ENCODE measurements at regions not wholly inside any gene's neighbourhood (a gene's known extent, or its start where the extent isn't known, plus 50 kb on each side); places are given as distances from the start of the nearest gene placed in this dataset.
A peak's percentile ranks its signal among the peaks of the same experiment; 100 is the strongest.

DNA sequence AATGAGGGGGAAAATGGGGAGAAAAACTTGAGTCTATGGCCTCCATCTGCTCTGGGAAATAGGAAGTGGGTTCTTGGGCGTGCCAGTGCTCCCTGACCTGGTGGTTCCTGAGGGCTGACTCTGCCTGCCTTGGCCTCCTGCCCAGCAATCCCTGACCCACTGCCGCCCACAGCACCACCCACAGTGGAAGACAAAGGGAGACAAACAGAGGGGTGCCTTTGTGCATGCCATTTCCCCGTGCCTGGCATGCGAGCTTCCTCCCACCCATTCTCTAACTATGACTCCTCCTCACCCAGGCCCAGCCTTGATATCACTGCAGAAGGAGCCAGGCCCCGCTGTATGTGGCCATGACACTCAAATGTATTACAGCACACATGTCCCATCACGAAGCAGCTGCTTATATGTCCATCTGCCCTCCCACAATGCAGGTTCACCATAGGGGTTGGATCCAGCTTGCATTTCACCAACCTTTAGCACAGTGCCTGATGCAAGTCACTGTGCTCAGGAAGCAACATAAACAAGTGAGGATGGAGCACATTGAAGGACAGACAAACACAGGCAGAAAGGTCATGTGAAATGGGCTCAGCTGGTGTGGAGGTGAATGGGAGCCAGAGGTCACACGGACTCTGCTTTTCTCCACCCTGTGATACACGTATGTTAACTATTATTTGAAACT is 84.4 kb downstream of the ADRB2 start:
- no peak overlapping the region for H3K4me3 ChIP-seq

GRCh38 chr5:148911386-148911785 is 85.0 kb downstream of the ADRB2 start:
- no peak overlapping the region for H3K27ac ChIP-seq
- TF ChIP-seq, protein P1, sequence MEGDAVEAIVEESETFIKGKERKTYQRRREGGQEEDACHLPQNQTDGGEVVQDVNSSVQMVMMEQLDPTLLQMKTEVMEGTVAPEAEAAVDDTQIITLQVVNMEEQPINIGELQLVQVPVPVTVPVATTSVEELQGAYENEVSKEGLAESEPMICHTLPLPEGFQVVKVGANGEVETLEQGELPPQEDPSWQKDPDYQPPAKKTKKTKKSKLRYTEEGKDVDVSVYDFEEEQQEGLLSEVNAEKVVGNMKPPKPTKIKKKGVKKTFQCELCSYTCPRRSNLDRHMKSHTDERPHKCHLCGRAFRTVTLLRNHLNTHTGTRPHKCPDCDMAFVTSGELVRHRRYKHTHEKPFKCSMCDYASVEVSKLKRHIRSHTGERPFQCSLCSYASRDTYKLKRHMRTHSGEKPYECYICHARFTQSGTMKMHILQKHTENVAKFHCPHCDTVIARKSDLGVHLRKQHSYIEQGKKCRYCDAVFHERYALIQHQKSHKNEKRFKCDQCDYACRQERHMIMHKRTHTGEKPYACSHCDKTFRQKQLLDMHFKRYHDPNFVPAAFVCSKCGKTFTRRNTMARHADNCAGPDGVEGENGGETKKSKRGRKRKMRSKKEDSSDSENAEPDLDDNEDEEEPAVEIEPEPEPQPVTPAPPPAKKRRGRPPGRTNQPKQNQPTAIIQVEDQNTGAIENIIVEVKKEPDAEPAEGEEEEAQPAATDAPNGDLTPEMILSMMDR (IDR thresholded peaks at IDR 0.05): no peak
- H3K4me3 ChIP-seq: no peak overlapping the region
- no peaks in the 10 kb centered on the region for H3K9me3 ChIP-seq
- peaks cover 0 to 15% of the 10 kb centered on the region in 2 donors for H3K4me1 ChIP-seq
- no peaks in the 10 kb centered on the region for H3K36me3 ChIP-seq
- no peaks in the 10 kb centered on the region for H3K27me3 ChIP-seq
- intact Hi-C loops (cut with DNase I): no loop called here
- no peak for DNase-seq (ENCODE audit: low spot score in 2 of 2)

More for the DNA sequence above, 84.4 kb downstream of the ADRB2 start:
- H3K36me3 ChIP-seq: no peaks in the 10 kb centered on the region
- H3K4me1 ChIP-seq: peaks cover 0 to 15% of the 10 kb centered on the region in 2 donors
- no peak for DNase-seq (ENCODE audit: low spot score in 2 of 2)
- intact Hi-C loops (cut with DNase I): no loop called here
- TF ChIP-seq, protein P1 (IDR thresholded peaks at IDR 0.05): no peak
- no peaks in the 10 kb centered on the region for H3K9me3 ChIP-seq
- H3K27me3 ChIP-seq: no peaks in the 10 kb centered on the region
- no peak overlapping the region for H3K27ac ChIP-seq

DNA sequence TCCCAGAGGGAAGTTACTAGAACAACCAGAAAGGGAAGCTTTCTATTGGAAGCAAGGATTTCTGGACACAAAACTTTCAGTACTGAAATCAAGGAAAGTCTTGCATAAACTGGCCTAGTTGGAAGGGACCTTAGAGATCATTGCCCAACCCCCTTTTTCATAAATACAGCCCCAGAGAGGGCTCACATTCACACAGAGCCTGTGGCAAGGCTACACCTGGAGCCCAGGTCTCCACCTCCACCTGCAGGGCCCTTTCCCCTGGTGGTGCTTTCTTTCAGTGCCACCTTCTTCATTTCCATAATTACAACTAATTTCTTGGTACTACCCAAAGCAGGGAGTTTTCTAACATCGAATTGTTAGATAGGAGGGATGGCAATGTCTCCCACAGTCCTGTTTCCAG is 85.7 kb downstream of the ADRB2 start:
- Histone ChIP-seq H3K9me3 (no peaks in the 10 kb centered on the region), H3K4me1 (peaks cover 0 to 15% of the 10 kb centered on the region in 2 donors), H3K27ac (no peak overlapping the region), H3K36me3 (no peaks in the 10 kb centered on the region), H3K27me3 (no peaks in the 10 kb centered on the region), H3K4me3 (no peak overlapping the region)
- TF ChIP-seq, protein P1 (IDR thresholded peaks at IDR 0.05): no peak
- intact Hi-C loops (cut with DNase I): loop anchor here (2.0 kb wide), 1 partner anchor 87 kb away; no protein-coding TSS in a partner anchor
- no peak for DNase-seq (ENCODE audit: low spot score in 2 of 2)

DNA sequence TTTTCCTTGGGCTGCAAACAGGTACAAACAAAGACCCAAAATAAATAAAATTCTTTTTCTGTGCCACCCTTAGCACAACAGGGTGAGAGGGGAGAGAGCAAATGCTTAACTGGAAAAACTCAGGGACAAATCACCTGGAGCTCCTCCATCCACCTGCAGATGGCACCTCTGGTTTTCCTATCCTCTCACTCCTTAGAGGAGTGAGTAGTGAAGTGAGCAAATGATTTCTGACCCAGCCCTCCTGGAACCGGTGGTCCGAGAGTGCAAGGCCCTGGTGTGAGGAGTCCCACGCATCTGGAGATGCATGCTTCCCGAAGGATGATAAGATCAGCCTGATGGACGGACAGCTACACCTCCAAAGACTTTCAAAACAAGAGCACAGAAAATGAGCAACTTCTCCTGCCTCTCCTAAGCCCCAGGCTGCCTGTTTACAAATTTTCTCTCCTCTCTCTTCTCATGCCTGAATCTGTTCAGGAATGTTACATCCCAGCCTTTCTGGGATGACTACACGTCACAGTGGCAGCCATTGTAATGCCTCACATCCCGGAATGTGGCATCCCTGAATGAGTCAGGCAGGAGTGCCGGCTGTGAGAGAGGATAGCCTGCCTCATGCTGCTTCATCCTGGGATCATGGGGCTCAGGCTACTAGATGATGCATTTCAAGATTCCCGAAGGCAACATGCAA is 86.4 kb downstream of the ADRB2 start:
- TF ChIP-seq, protein P1 (IDR thresholded peaks at IDR 0.05): peak in 1 of 3 experiments; percentile 29
- Histone ChIP-seq H3K9me3 (no peaks in the 10 kb centered on the region), H3K27me3 (no peaks in the 10 kb centered on the region), H3K36me3 (no peaks in the 10 kb centered on the region), H3K4me3 (no peak overlapping the region), H3K4me1 (peaks cover 0 to 15% of the 10 kb centered on the region in 2 donors), H3K27ac (no peak overlapping the region)
- intact Hi-C loops (cut with DNase I): loop anchor here (2.0 kb wide), 1 partner anchor 86 kb away; no protein-coding TSS in a partner anchor
- DNase-seq (ENCODE audit: low spot score in 2 of 2): no peak

DNA sequence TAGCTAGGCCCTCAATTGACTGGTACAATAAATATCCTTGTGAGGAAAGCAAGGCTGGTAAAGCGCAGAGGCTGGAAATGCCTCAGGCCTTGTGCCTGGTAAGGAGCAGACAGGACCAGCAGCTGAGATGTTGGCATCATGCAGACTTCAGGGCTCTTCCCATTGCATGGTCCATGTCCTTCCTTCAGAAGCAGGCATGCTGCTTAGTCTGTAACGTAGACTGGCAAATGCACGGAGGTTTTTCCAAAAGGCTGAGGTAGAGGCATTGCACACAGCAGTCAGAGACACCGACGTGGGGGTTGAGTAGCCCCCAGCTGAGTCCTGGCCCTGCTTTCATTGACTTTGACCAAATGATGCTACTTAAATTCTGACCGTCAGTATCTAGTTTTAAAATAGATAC is 87.1 kb downstream of the ADRB2 start:
- intact Hi-C loops (cut with DNase I): loop anchor here (2.0 kb wide), 1 partner anchor 85 kb away; no protein-coding TSS in a partner anchor
- Histone ChIP-seq H3K27ac (peak overlapping the region in 1 of 2 donors; percentile 28), H3K27me3 (no peaks in the 10 kb centered on the region), H3K9me3 (no peaks in the 10 kb centered on the region), H3K36me3 (no peaks in the 10 kb centered on the region), H3K4me3 (no peak overlapping the region), H3K4me1 (peaks cover 0 to 15% of the 10 kb centered on the region in 2 donors)
- TF ChIP-seq, protein P1 (IDR thresholded peaks at IDR 0.05): no peak
- no peak for DNase-seq (ENCODE audit: low spot score in 2 of 2)
